Stomach (tissue), 8 donors: ENCODE measurements at regions not wholly inside any gene's neighbourhood (a gene's known extent, or its start where the extent isn't known, plus 50 kb on each side); places are given as distances from the start of the nearest gene placed in this dataset.

Experiments used
- DNase-seq, 2 donors: peaks; one replicate each; pipeline versions ENCODE4 v3.0.0 to v3.0.0-alpha.2; 2013 to 2019
- H3K27ac ChIP-seq, 5 donors: fragments of 200-600 bp in 4 of 5; sonication (generic) in 4 of 5; one replicate each; pipeline ENCODE4 v1.5.1; 2013 to 2019; ENCODE audit warnings: mild to moderate bottlenecking in 1 of 5, moderate library complexity in 1 of 5
- H3K27me3 ChIP-seq, 3 donors: fragments of 200-600 bp; sonication (generic); one replicate each; pipeline ENCODE4 v1.5.1; 2017 to 2019; ENCODE audit warnings: mixed run types in 1 of 3
- H3K36me3 ChIP-seq, 4 donors: fragments of 200-600 bp; sonication (generic); 1 replicate in 3 of 4; 2 replicates in 1 of 4; pipeline ENCODE4 v1.5.1; 2016 to 2019
- H3K4me1 ChIP-seq, 4 donors: fragments of 200-600 bp; sonication (generic); one replicate each; pipeline ENCODE4 v1.5.1; 2016 to 2019
- H3K4me3 ChIP-seq, 4 donors: fragments of 200-600 bp; sonication (generic) in 3 of 4; one replicate each; pipeline ENCODE4 v1.5.1; 2016 to 2019; ENCODE audit warnings: mild to moderate bottlenecking in 1 of 4
- H3K9me3 ChIP-seq, 4 donors: fragments of 200-600 bp; sonication (generic); one replicate each; pipeline ENCODE4 v1.5.1; 2016 to 2019
- CTCF ChIP-seq, 7 experiments: fragments of 450-650 bp in 4 of 7; fragments of 200-600 bp in 3 of 7; sonication (generic) in 3 of 7; IDR thresholded peaks; one replicate each; pipeline ENCODE4 v1.5.1; 2016 to 2019; ENCODE audit warnings: antibody characterized with exemption in 7 of 7, control low read depth in 2 of 7, mild to moderate bottlenecking in 1 of 7
- EP300 ChIP-seq: sonication (generic); formaldehyde crosslinking; IDR thresholded peaks from one replicate; pipeline ENCODE4 v1.6.1; 2017; ENCODE audit warnings: antibody characterized with exemption
- POLR2A ChIP-seq, 4 donors: fragments of 450-650 bp; IDR thresholded peaks; one replicate each; pipeline ENCODE4 v1.6.1; 2016; ENCODE audit warnings: antibody characterized with exemption in 4 of 4, control low read depth in 2 of 4, mild to moderate bottlenecking in 1 of 4, moderate library complexity in 1 of 4
- POLR2AphosphoS5 ChIP-seq, 3 donors: sonication (generic); formaldehyde crosslinking; IDR thresholded peaks; one replicate each; pipeline ENCODE4 v1.6.1; 2016; ENCODE audit warnings: antibody characterized with exemption in 3 of 3
- WGBS, 5 donors: extraction: QIAGEN DNeasy Blood & Tissue Kit in 3 of 5; methylation state at CpG; one replicate each; pipeline versions ENCODE4 v1.1.5 to v1.1.7; 2013 to 2018; 5-methylcytosine and 5-hydroxymethylcytosine counted together
- intact Hi-C: fragments of 100-400 bp; cut with DNase I; formaldehyde crosslinking; loops from one replicate; pipeline ENCODE4 v1.15.1; 2023; ENCODE audit warnings: low total_unique reads
- donor health status: healthy with polysubstance abuse.
- donor health status: Bipolar disorder and iron deficiency.
- donor health status: healthy.

DNA sequence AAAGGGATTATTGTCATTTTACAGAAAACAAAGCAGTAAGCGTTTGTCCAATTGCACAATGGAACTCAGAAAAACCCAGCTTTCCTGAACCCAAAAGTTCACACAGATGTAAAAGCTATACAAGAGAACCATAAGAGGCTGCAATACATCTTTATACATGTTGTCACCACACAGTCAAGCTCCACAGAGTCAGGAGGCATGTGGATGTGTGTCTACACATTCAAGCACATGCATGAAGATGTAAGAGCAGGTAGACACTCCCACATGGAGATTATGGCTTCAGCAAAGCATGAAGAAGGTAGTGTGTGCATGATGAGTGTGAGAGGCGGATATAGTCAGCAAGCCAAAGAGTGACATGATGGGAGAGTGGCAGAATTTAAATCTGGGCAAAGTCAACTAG is 124.7 kb upstream of the THBS1 start:
- Histone ChIP-seq H3K9me3 (no peaks in the 10 kb centered on the region), H3K4me3 (no peak overlapping the region), H3K27me3 (no peaks in the 10 kb centered on the region), H3K36me3 (no peaks in the 10 kb centered on the region), H3K4me1 (peaks cover 0 to 22% (median 10%) of the 10 kb centered on the region in 4 donors), H3K27ac (no peak overlapping the region)
- no peak for DNase-seq
- TF ChIP-seq EP300 (no peak), CTCF (IDR thresholded peaks at IDR 0.05) (no peak), POLR2A (IDR thresholded peaks at IDR 0.05) (no peak), POLR2AphosphoS5 (IDR thresholded peaks at IDR 0.05) (no peak)
- intact Hi-C loops, result no loop called here
- 79 to 97% (median 88%) methylated on average over 2 of the region's 2 CpGs for WGBS, 5 donors

DNA sequence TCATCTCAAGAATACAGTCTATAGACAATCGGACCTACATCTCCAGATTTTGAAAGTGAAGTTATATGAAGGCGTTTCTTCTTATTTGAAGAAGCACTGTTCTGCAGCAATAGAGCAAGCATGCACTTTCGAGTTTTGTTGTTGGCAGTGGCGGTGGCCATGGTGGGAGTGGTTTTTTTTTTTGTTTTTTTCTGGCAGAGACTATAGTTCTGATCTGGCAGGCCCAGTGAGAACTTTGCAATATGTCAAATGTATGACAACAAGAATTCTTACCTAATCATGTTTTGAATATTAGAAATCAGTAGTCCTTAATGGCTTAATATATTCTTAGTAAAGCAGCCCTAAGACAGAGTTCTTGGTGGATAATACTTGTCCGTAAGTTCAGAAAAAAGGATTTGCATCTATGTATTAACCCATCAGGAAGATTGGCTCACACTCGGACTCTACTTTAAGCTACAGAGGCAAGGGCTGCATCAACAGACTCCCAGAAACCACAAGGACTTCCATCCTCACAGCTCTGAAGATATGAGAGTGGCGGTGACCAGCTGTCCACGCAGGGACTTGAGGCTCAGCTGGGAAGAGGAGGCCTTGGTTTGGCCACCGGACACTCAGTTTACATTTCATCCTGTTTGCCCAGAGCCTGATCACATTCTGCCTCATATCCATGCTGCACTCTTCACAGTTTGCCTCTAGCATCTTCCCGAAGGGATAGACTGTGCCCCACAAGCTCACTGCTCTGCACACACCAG is 124.1 kb upstream of the THBS1 start:
- no peaks in the 10 kb centered on the region for H3K27me3 ChIP-seq
- no peak overlapping the region for H3K27ac ChIP-seq
- no peaks in the 10 kb centered on the region for H3K36me3 ChIP-seq
- peaks cover 0 to 23% (median 11%) of the 10 kb centered on the region in 4 donors for H3K4me1 ChIP-seq
- 83 to 92% (median 90%) methylated on average over 10 of the region's 10 CpGs for WGBS, 5 donors
- no peak for DNase-seq
- no peaks in the 10 kb centered on the region for H3K9me3 ChIP-seq
- intact Hi-C loops, result no loop called here
- H3K4me3 ChIP-seq, result no peak overlapping the region
- TF ChIP-seq POLR2AphosphoS5 (IDR thresholded peaks at IDR 0.05), result no peak
- TF ChIP-seq CTCF (IDR thresholded peaks at IDR 0.05), result no peak
- no peak for TF ChIP-seq EP300
- no peak for TF ChIP-seq POLR2A (IDR thresholded peaks at IDR 0.05)

DNA sequence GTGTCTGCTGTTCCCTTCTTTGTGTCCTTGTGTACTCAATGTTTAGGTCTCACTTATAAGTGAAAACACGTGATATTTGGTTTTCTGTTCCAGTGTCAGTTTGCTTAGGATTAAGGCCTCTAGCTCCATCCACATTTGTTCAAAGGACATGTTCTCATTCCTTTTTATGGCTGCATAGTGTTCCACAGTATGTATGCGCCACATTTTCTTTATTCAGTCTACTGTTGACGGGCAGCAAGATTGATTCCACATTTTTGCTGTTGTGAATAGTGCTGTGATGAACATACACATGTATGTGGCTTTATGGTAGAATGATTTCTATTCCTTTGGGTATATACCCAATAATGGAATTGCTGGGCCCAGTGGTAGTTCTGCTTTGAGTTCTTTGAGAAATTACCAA is 122.7 kb upstream of the THBS1 start:
- DNase-seq, result no peak
- intact Hi-C loops, result no loop called here
- H3K4me3 ChIP-seq, result no peak overlapping the region
- H3K27me3 ChIP-seq, result no peaks in the 10 kb centered on the region
- no peak overlapping the region for H3K27ac ChIP-seq
- peaks cover 0 to 22% (median 11%) of the 10 kb centered on the region in 4 donors for H3K4me1 ChIP-seq
- no peaks in the 10 kb centered on the region for H3K9me3 ChIP-seq
- H3K36me3 ChIP-seq, result no peaks in the 10 kb centered on the region
- no peak for TF ChIP-seq POLR2AphosphoS5 (IDR thresholded peaks at IDR 0.05)
- no peak for TF ChIP-seq EP300
- TF ChIP-seq CTCF (IDR thresholded peaks at IDR 0.05), result no peak
- TF ChIP-seq POLR2A (IDR thresholded peaks at IDR 0.05), result no peak
- 92 to 98% (median 96%) methylated on average over 3 of the region's 3 CpGs for WGBS, 5 donors

GRCh38 chr15:39459548-39459947 is 121.3 kb upstream of the THBS1 start:
- Histone ChIP-seq H3K27me3 (no peaks in the 10 kb centered on the region), H3K36me3 (no peaks in the 10 kb centered on the region), H3K4me3 (no peak overlapping the region), H3K9me3 (no peaks in the 10 kb centered on the region), H3K27ac (no peak overlapping the region), H3K4me1 (peaks cover 0 to 18% (median 7%) of the 10 kb centered on the region in 4 donors)
- DNase-seq, result no peak
- WGBS, 5 donors, result 69 to 89% (median 81%) methylated on average over 1 of the region's 1 CpG
- intact Hi-C loops, result no loop called here
- TF ChIP-seq POLR2A (IDR thresholded peaks at IDR 0.05) (no peak), EP300 (no peak), CTCF (IDR thresholded peaks at IDR 0.05) (no peak), POLR2AphosphoS5 (IDR thresholded peaks at IDR 0.05) (no peak)
